ENCODE measurements at regions not wholly inside any gene's neighbourhood (a gene's known extent, or its start where the extent isn't known, plus 50 kb on each side); places are given as distances from the start of the nearest gene placed in this dataset.

DNA sequence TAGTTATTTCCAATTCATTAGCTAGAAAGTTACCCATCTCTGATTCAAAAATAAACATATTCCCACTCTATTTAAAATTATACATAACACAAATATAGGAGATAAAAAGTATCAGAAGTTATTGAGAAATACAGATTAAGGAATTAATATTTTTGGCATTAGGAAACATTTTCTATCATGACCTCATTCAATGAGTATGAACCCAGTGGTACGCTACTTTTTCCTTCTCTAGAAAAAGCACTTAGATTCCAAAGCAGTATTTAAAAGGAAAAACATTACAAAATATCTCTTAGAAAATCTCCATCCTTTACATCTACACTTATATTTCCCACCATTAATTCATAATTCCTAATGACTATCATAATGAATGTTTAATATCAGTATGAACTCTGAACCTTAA lies 240.6 kb upstream of the GNAI1 start:
- no peak overlapping the region for H3K4me3 ChIP-seq (ENCODE audit: low read depth, low read length)
- DNase-seq (ENCODE audit: low read depth) = no peak

DNA sequence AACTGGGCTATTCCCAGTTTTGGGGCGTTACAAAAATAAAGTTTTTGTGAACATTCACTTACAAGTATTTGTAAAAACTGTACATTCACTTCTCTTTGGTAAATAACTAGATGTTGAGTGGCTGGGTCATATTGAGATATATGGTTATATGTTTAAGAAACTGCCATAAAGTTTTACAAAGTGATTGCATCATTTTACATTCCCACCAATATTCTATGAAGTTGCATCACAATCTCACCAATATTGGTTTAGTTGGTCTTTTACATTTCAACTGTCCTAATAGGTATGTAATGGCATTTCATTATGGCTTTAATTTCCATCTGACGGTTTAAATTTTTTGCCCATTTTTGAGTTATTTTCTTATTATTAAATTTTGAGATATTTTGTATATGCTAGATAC lies 251.7 kb upstream of the GNAI1 start:
- DNase-seq (ENCODE audit: low read depth) = no peak
- H3K4me3 ChIP-seq (ENCODE audit: low read depth, low read length) = no peak overlapping the region

DNA sequence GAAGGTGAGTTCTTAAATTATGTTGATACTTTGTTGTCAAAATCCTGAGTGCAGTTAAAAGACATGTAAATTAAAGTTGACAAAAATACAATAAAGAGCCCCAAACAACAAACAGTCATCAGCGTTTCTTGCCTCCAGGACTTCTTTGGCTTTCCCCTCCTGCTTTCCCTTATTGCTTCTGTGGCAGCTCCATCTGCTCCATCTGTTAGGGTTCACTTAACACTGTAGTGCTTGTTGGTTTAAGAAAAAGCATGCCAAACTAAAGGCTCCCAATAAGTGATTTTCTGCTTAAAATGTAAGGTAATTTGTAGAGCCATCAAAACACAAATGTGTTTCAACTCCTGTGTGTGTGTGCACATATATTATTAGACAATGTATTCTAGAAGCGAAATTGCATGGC lies 254.3 kb upstream of the GNAI1 start:
- DNase-seq (ENCODE audit: low read depth) = no peak
- no peak overlapping the region for H3K4me3 ChIP-seq (ENCODE audit: low read depth, low read length)

DNA sequence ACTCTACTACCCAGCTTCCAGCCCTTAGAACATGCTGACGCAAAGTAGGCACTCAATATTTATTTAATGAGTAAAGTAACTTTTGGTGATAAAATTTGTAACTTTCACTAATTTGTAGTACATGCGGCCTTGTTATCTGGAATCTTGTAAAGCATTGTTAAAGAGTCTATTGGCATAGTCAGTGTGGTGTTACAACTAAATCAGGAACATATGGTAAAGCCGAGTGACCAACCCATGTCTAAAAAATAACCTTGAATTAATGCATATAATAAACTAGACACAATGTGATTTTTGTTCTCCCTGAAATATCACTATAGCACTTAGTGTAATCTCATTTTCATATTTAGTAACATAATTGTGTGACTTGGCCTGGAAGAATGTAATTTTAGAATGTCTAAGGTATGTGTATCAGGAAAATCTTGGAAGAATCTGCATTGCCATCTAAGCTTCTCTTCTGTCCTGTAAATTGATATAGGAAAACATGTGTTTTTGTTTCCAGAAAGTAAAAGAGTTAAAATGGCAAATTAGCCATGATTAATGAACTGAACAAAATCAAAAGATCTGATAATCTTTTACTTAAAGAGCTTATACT lies 256.7 kb upstream of the GNAI1 start:
- no peak for DNase-seq (ENCODE audit: low read depth)
- H3K4me3 ChIP-seq (ENCODE audit: low read depth, low read length) = no peak overlapping the region

DNA sequence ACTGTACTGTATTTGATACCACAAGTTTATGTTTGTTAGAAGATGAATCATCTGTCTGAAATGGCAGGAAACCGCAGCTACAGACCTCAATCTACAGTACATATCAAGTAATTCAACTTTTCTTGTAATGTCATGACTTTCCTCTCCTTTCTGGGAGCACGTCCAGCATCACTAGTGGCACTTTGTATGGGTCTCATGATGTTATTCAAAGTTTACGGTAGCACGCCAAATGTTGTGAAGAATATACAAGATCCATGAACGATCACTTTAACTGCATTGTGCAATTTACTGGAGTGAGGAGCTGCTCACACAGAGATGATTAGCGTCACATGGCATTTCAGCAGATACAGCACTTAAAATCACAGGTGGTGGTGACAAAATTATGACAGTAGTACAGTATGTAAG lies 257.8 kb upstream of the GNAI1 start:
- DNase-seq (ENCODE audit: low read depth) = peak; percentile 74
- no peak overlapping the region for H3K4me3 ChIP-seq (ENCODE audit: low read depth, low read length)

DNA sequence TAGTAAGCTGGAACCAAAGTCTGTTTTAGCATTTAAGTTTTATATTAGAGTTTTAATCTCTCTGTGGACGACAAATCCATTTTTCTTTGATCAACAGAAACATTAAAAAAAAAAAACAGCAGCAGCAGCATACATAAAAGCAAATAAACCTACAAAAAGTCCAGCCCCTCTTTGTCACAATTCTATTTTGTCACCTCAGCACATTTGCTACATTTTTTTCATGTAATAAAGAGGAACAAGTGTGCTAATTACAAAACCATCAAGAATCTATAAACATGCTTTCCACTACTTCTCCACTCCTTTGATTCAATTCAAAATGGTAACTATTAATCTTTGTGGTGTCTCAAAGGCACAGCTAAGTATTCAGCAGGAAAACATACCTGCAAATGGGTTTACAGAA lies 259.8 kb upstream of the GNAI1 start:
- no peak for DNase-seq (ENCODE audit: low read depth)
- no peak overlapping the region for H3K4me3 ChIP-seq (ENCODE audit: low read depth, low read length)

DNA sequence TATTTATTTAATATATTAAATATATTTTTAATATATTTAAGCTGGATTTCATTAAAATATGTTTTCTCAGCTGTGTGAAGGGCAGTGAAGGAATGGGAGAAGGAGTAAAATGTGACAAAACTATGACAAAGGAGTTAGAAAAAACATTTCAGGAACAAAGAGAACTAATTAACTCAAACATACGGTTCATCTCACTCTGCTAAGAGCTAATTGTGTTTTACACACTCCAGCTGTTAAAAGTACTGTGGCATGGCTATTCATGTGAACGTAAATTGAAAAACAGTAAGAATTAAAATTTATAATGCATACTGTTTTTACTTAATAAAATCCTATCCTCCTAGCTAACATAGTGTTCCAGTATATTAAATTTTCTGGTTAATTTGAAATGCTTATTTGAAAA lies 262.5 kb upstream of the GNAI1 start:
- DNase-seq (ENCODE audit: low read depth) = no peak

DNA sequence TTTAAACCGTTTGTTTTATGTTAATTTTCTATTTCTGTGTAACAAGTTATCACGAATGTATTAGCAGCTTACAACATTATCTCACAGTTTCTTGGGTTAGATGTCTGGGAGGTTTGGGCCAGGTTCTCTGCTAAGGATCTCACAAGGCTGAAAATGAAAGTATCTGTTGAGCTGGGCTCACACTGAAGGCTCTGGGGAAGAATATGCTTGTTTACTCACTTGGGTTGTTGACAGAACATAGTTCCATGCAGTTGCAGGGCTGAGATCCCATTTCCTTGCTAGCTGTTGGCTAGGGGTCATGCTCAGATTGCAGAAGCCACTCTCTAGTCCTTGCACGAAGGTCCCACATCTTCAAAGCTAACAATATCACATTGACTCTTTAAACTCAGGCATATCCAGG lies 266.6 kb upstream of the GNAI1 start:
- peak; percentile 5 for DNase-seq (ENCODE audit: low read depth)
- H3K4me3 ChIP-seq (ENCODE audit: low read depth, low read length) = no peak overlapping the region

More for the DNA sequence above, 262.5 kb upstream of the GNAI1 start:
- no peak overlapping the region for H3K4me3 ChIP-seq (ENCODE audit: low read depth, low read length)

DNA sequence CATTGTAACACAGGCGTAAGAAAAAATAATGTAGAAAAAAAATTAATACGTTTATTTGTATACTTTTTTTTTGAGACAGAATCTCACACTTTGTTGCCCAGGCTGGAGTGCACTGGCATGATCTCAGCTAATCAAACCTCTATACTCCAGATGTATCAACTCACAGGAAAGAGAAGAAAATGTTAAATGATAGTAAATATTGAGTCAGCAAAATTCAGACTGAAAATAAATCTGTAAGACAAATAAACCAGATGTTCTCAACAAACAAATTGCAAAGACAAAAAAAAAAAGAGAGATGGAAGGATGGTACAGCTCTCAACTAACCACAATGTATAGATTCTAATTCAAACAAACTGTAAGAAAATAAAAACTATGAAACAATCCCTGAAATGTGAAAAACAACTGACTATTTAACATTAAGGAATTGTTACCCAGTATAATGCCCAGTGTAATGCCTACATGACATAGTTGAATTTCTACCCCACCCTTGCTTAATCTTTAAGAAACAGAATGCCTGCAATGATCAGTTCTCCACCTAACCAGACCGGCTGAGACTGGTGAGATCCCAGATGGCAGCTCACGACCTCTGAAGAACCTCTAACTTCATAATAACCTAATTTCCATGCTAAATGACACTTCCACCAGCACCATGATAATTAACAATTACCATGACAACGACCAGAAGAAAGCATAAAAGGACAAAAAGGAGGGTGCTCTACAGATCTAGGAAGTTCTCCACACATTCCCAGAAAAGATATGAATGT lies 272.0 kb upstream of the GNAI1 start:
- no peak for DNase-seq (ENCODE audit: low read depth)
- no peak overlapping the region for H3K4me3 ChIP-seq (ENCODE audit: low read depth, low read length)

DNA sequence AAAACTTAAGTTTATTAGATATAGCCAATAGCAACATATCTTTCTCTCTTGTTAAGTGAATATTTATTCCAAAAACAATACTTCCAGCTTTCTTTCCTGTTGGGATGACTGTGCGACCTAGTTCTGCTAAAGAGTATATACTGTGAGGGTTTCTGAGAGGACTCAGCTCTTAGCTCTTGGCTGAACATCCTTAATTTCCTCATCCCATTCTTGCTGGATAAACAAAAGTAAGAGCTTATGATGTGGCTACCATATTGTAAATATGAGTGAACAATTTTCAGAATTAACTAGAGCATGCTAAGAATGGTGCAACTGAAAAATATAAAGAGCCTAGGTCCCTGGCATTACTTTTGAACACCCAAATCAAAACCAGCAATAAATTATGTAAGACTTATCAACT lies 279.5 kb upstream of the GNAI1 start:
- no peak for DNase-seq (ENCODE audit: low read depth)
- H3K4me3 ChIP-seq (ENCODE audit: low read depth, low read length) = no peak overlapping the region

DNA sequence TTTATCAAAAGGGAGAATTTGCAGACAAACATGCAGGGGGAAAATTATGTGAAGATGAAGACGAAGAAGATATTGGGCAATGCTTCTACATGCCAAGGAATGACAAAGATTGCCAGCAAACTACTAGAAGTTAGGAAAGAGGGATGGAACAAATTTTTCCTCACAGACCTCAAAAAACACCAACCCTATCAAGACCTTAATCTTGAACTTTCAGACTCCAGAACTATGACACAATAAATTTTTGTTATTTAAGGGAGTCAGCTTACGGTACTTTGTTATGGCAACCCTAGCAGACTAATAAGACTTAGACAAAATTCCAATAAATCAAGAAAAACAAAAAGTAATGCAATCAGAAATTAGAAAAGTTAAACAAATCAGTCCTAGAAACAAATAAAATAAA lies 280.0 kb upstream of the GNAI1 start:
- H3K4me3 ChIP-seq (ENCODE audit: low read depth, low read length) = no peak overlapping the region
- no peak for DNase-seq (ENCODE audit: low read depth)

DNA sequence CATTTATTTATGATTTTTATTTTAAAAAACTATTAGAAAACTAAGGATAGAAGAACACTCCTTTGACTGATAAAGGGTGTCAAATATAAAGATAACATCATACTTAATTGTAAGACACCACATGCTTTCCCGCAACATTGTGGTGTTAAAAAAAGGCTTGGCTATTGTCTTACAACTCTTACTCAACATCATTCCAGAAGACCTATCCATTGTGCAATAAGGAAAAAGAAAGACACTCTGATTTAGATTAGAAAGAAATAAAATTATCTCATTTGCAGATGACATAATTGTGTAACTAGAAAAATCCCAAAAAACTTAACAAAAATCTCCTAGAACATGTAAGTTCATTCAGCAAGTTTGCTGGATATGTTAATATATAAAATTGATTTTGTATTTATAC lies 296.7 kb upstream of the GNAI1 start:
- H3K4me3 ChIP-seq (ENCODE audit: low read depth, low read length) = no peak overlapping the region
- no peak for DNase-seq (ENCODE audit: low read depth)

DNA sequence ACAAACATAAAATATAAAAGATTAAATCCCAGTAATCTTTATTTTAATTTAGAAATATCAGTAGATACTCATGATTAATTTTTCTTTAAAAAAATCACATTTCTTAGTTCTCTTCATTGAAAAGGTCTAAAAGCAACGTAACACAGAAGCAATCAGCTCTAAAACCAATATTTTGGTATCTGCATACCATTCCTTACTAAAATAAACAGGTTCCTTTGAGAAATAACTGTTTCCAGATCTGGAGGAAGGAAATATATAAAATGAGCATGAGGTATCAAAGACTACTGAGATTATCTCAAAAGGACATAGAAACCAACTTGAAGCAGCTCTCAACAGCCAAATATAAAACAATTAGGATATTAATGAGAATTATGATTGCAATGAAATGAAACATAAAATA lies 301.0 kb upstream of the GNAI1 start:
- H3K4me3 ChIP-seq (ENCODE audit: low read depth, low read length) = no peak overlapping the region
- DNase-seq (ENCODE audit: low read depth) = no peak

DNA sequence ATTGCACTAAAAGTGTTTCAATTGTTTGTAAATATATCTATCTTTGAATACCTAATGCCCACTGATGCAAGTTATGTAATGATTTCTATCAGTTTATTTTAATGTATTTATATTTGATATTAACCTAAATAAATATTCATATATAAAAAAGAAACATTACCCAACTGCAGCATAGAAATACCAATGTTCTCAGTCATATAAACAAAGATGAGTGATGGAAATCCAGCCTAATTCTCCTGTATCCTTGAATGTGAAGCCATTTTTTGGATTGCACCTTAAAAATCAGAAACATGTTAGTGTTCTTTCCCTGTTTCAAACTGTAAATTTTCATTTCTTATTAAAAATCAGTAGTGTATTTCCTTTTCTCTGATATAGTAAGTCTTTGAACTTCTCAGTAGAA lies 305.8 kb upstream of the GNAI1 start:
- no peak overlapping the region for H3K4me3 ChIP-seq (ENCODE audit: low read depth, low read length)
- no peak for DNase-seq (ENCODE audit: low read depth)

DNA sequence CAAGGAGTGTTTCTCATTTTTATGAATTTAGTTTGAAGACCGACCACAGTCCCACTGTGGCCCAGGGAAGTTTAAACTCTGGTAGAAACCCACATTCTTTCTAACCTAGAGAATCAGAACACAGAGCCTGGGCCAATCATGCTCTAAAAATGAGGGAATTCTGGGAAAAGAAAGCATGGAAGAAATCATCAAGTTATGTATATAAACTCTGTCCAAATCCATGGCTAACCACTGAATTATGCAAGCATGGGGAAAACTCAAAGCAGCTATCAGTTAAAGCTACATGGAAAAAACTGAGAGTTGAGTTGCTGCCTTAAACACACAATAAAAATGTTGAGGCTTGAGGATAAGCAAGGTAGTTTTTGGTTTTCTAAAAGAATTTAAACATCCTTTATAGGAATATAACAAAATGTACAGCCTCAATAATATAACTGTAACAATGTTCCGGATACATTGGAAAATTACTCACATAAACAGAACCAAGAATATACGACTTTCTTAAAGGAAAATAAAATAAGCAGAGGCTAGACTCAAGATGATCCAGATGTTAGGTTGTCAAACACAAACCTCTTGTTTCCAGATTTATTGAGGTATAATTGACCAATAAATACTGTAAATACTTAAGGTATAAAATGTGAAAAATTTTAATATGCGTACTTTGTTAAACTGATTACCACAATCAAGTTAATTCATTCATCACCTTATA lies 311.2 kb upstream of the GNAI1 start:
- DNase-seq (ENCODE audit: low read depth) = peak; percentile 10
- H3K4me3 ChIP-seq (ENCODE audit: low read depth, low read length) = no peak overlapping the region

DNA sequence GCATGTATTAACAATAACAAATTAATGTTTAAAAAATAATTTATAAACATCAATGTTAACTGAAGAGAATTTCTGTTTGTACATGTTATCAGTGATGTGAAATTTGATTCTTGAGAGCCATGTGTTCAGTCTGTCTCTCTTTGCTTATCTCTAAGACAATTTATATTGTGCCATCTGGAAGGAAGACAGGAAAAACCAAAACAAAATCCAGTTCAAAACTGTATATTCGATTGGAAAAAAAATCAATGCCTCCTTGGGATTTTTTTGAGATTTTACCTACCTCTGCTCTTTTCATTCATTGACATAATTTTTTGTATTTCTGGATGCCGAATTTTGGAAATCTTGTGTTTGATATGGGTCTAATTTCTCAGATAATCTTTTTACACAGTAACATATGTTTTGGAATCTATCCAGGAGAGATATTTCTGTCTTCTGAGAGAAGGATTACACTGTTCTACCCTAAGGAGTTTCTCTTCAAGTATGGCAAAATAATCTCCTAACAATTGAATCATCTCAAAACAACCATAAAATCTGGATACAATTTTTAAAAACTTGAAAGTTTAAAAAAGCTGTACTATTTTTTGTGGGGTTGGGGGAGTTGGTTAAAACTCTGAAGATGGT lies 311.9 kb upstream of the GNAI1 start:
- no peak for DNase-seq (ENCODE audit: low read depth)
- H3K4me3 ChIP-seq (ENCODE audit: low read depth, low read length) = no peak overlapping the region

DNA sequence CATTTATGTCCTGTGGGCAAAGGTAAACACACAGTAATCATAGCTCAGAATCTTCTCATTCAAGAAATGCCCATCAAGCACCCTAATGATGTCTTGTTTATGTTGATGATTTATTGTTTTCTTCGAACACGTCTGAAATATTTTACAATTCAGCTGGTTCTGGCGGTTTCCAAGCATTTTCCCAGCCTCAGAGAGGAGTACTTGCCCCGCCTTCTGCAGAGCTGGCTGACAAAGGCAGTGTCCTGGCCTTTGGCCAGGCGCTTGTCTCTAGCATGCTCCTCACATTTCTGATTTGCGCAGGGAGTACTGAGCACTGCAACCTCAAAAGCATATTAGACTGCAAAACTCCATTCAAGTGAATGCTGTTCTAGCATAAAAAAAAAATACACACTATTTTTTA lies 314.2 kb upstream of the GNAI1 start:
- DNase-seq (ENCODE audit: low read depth) = peak; percentile 68
- no peak overlapping the region for H3K4me3 ChIP-seq (ENCODE audit: low read depth, low read length)

DNA sequence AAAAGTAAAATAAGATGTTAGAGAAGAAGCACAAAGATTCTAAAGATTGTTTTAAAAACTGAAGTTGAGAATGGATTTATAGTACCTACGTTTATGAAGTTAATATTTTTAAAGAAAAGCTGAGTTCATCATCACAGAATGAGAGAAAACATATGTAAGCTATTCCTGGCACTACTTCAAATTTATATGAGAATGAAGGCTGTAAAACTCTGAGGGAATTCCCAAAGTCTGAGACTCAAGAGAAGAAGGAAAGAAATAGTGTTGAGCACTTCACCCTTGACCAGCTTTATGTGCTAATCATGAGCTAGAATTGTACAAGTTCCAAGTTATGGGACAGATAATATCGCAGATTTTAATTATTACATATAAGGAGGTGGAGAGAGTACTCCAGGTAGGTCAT lies 323.7 kb upstream of the GNAI1 start:
- H3K4me3 ChIP-seq (ENCODE audit: low read depth, low read length) = no peak overlapping the region
- no peak for DNase-seq (ENCODE audit: low read depth)

DNA sequence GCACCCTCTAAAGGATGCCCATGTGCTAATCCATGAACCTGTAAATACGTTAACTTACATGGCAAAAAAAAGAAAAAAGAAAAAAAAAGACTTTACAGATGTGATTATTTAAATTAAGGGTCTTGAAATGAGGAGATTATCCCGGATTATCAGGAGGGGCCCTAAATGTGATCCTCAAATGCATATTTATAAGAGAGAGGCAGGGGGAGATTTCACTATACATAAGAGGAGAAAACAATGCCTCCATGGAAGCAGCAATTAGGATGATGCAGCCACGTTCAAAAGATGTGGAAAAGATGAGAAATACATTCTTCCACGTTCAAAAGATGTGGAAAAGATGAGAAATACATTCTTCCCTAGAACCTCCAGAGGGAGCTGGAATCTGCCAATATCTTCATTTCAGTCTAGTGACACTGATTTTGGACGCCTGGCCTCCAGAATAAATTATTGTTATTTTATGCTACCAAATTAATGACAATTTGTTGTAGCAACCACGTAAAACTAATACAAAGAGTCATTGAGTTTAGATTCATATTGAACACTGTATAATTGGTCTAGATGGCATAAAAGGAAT lies 328.4 kb upstream of the GNAI1 start:
- DNase-seq (ENCODE audit: low read depth) = no peak
- no peak overlapping the region for H3K4me3 ChIP-seq (ENCODE audit: low read depth, low read length)

DNA sequence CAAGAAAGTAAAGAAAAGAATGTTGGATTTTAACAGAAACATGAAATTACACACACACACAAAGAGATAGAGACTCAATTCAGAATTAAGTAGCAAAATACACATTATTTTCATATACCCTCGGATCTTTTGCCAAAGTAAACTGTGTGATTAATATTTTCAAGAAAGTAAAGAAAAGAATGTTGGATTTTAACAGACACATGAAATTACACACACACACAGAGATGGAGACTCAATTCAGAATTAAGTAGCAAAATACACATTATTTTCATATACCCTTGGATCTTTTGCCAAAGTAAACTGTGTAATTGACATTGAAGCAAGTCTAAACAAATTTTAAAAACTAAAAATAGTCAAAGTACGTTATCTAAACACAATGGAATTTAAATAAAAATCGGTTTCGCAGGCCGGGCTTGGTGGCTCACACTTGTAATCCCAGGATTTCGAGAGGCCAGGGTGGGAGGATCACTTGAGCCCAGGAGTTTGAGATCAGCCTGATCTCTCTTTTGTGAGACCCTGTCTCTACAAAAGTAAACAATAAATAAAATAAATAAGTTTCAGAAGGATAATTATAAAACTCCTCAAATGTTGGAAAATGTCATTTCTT lies 337.3 kb upstream of the MAGI2 start:
- no peak overlapping the region for H3K4me3 ChIP-seq (ENCODE audit: low read depth, low read length)
- no peak for DNase-seq (ENCODE audit: low read depth)

All from skeletal muscle cell (primary cell).